Activated CD4-positive, CD25-positive, alpha-beta regulatory T cell treated with anti-CD3 and anti-CD28 coated beads, Interleukin-2, amount 50 U/mL, for 24 hours (primary cell): ENCODE measurements at regions not wholly inside any gene's neighbourhood (a gene's known extent, or its start where the extent isn't known, plus 50 kb on each side); places are given as distances from the start of the nearest gene placed in this dataset.

Experiments
- ATAC-seq, 2 donors: fragments of 150-1000 bp; cut with Tn5 transposase; one replicate each; pipeline ENCODE4 v1.10.0; 2021; ENCODE audit warnings: mild to moderate bottlenecking in 1 of 2, moderate library complexity in 1 of 2

- ATAC-seq = no peak
Measured at GRCh38 chr7:80288175-80289122, 153.8 kb downstream of the GNAI1 start.

- no peak for ATAC-seq
Measured at GRCh38 chr7:80287400-80288174, 153.0 kb downstream of the GNAI1 start.

DNA sequence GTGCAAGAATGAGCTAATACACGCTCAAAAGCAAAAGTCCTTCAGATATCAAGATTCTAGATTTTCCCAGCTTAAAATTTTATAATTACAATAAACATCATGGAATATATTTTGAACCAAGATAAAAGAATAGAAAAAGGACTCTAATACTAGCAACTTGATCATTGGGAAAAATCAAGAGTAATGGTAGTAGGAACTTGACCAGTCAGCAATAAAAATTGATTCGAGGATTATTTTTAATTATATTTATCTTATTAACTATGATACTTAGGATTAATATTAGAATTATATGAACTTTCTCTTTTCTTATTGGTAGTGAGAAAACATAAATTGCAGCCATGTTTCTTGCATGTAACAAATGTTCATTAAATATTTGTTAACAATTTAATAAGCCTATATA is 152.0 kb downstream of the GNAI1 start:
- ATAC-seq = no peak

DNA sequence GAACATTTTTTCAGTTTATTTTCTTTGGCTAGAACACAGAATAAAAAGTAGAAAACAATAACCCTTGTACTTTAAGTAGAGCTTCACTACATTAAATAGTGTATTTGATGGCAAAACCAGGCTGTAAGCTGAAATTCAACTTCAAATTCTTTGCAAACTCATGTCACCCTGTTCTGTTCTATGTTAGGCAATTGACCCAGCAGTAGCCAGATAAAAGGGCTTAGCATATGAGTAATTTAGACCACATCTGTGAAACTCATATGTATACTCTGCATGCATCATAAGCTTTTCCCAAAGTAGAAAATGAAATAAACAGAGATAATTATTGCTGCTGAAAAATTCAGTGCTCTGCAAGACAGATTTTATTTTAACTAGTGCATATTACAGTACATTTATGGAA is 150.2 kb downstream of the GNAI1 start:
- no peak for ATAC-seq

- ATAC-seq = no peak
Measured at GRCh38 chr7:80279760-80280159, 145.1 kb downstream of the GNAI1 start.

- ATAC-seq = no peak
Measured at GRCh38 chr7:80278737-80279136, 144.1 kb downstream of the GNAI1 start.

- no peak for ATAC-seq
Measured at GRCh38 chr7:80277434-80278427, 143.1 kb downstream of the GNAI1 start.
